Stimulated activated CD8-positive, alpha-beta memory T cell treated with anti-CD3 and anti-CD28 coated beads, Interleukin-4, amount 100 ng/mL, for 4 hours (primary cell): ENCODE measurements at regions not wholly inside any gene's neighbourhood (a gene's known extent, or its start where the extent isn't known, plus 50 kb on each side); places are given as distances from the start of the nearest gene placed in this dataset.
"Not testable (repeated sequence)": the region's sequence is repeated elsewhere in the genome, so short reads cannot be mapped to it uniquely, and the experiment has no call there.

ENCODE experiments used
- DNase-seq, 2 donors: peaks; one replicate each; pipeline ENCODE4 v3.0.0-alpha.2; 2020; ENCODE audit warnings: low read depth in 2 of 2, low spot score in 1 of 2

- DNase-seq: no peak
These were observed 1562.0 kb downstream of the REEP3 start for GRCh38 chr10:65083222-65083621.

DNA sequence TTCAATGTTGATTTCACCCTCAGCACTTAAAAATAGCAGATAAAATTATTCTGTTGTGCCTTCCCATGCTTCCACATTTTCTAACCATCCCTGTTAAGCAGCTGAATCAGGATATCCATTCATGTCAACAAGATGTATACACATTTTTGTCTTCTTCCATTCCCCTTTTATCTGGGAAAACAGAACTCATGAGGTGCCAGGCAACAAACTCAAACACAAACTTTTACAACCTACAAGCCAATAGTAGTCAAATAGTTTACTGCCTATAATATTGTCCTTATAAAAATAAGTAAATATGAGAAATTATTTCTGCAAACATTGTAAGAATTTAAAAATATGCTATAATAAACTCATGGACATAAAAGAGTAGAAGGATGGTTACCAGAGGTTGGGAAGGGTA lies 1569.8 kb downstream of the REEP3 start:
- DNase-seq: no peak

DNA sequence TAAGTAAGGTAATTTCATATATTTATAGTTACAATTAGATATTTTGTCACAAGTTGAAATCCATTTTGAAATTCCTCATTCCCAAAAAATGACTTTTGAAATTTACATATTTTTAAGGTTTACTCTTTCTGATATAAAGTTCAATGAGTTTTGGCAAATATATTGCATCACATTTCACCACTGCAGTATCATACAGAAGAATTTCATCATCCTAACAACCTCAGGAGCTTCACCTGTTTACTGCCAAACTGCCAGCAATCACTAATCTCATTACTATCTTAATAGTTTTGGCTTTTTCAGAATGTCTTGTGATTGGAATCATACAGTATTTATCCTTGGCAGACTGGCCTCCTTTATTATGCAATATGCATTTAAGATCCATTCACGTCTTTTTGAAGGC lies 1578.9 kb downstream of the REEP3 start:
- DNase-seq: no peak

- not testable (repeated sequence) for DNase-seq
These were observed 1579.7 kb downstream of the REEP3 start for GRCh38 chr10:65100881-65101280.

DNA sequence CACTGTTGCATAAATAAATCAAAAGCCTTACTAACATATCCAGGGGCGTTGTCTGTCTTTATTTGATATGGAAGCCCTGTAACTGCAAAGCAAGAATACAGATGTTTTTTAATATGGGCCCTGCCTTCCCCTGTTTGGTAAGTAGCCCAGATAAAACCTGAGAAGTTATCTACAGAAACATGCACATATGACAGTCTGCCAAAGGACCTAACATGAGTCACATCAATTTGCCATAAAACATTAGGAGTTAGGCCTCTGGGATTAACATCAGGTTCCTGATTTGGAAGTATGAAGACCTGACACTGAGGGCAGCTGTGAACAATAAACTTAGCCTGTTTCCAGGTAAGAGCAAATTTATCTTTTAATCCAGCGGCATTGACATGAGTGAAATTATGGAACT lies 1588.8 kb downstream of the REEP3 start:
- DNase-seq: no peak

DNA sequence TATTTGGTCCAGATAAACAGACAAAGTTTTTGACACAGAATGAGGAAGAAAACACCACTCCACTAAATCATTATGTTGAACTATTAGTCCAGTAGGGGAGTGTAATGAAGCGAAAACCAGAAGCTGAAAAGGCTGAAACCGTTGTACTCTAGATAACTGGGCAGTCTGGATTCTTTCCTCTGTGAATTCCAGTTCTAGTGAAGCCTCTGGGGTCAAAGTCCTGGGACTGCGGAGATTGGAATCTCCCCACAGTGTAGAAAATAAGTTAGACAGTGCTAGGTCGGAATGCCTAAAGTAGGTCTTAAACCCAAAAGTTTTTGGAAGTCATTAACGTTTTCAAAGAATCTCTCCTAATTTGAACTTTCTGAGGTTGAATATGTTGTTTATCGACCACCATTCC lies 1589.9 kb downstream of the REEP3 start:
- DNase-seq: not testable (repeated sequence)

GRCh38 chr10:65112573-65112972 lies 1591.4 kb downstream of the REEP3 start:
- no peak for DNase-seq

DNA sequence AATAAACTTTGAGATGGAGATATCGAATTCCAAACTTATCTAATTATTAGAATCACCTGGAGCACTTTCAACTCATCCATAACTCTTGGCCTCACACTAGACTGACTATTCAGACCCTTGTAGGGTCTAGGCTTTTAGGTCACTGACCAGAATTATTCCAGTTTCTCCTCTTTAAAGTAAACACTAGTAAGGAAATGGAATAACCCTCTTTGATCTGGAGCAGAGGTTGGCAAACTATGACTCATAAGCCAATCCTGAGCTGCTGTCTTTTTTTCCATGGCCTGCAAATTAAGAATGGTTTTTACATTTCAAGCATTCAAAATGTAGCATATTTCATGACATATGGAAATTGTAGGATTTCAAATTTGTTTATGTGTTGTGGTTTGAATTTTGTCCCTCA lies 1601.9 kb downstream of the REEP3 start:
- no peak for DNase-seq

DNA sequence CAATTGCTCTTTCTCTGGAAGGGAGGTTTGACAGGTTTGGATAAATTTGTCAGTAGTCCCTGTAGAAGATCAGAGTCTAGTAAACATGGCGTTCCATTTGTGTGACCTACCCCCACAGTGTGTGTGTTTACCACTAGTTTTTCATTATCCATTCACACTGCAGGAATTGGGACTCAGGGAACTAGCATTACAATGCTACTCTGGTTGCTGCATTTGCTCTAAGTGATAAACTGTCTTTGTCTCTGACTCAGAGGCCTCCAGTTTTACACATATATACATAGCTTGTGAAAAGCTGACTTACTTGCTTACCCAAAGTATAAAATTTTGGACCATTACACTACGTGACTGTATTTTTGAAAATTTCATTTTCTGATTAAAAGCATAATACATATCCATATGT lies 1604.0 kb downstream of the REEP3 start:
- no peak for DNase-seq

DNA sequence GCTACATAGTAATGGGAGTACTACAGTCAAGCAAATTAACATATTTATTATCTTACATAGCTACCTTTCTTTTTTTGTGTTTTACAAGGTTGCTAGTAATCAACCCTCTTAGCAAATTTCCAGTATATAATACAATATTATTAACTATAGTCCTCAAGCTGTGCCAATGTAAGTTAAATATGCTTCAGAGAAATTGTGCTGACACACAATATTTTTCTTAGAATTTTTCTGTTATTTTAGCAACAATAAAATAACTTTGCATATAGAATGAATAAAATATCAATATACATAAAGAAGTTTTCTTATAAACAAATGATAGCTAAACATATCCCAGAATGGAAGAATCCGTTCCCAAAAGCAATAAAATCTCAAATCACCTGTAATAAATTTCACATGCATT lies 1605.1 kb downstream of the REEP3 start:
- DNase-seq: no peak

DNA sequence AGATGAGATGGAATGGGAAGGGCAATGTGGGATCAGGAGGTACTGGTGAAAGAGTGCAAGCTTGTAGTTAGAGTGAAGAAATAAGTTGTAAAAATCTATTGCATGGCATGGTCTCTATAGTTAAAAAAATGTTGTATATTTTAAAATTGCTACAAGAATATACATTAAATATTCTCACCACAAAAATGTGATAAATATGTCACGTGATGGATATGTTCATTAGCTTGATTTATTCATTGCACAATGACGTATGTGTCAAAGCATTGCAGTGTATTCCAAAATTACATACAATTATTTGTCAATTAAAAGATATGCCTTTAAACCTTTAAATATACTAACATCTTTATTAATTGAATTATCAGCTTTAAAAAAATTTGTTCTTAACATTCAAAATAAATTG lies 1607.1 kb downstream of the REEP3 start:
- no peak for DNase-seq

DNA sequence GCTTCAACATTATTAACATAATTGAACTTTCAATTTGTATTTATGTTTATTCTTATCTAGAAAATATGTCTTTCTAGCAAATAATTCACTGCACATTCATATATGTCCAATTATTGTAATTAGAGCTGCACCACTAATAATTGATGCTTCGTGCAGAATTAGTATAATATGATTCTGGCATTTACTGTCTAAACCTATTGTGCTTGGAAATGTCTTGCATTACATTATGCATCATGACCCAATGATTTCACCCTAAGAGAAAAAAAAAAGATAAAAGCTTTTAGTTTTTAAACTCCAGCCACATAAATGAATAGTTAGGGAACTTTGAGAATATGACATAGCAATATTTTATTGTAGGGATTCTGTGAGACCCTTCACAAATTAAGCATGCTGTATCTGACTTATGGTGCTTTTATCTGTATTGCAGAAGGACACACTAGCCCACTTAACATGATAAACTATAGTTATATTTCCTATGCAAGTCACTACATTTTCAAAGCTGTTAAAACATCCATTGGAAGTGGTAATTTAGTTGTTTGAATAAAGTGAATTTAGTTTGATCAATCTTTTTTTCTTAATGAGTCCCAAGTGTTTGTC lies 1609.1 kb downstream of the REEP3 start:
- no peak for DNase-seq

DNA sequence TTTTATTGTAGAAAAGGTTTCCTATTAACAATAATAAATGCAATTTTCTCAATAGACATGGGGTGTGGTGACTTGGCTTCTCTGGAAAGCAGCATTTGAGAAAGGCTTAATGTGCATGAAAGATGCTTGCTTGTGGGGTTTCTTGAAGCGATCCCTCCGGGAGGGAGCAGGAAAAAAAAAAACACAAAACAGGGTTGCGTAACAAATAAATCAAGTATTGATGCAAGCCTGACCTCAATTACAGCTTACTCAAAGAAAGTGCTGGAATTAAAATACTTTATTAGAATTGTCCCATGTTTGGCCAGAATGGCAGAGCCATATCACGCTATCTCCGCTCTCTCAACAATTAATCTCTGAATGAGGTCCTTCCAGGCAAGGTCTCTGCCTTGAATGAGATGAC lies 1612.5 kb downstream of the REEP3 start:
- DNase-seq: no peak

GRCh38 chr10:65135508-65135907 lies 1614.3 kb downstream of the REEP3 start:
- DNase-seq: no peak

DNA sequence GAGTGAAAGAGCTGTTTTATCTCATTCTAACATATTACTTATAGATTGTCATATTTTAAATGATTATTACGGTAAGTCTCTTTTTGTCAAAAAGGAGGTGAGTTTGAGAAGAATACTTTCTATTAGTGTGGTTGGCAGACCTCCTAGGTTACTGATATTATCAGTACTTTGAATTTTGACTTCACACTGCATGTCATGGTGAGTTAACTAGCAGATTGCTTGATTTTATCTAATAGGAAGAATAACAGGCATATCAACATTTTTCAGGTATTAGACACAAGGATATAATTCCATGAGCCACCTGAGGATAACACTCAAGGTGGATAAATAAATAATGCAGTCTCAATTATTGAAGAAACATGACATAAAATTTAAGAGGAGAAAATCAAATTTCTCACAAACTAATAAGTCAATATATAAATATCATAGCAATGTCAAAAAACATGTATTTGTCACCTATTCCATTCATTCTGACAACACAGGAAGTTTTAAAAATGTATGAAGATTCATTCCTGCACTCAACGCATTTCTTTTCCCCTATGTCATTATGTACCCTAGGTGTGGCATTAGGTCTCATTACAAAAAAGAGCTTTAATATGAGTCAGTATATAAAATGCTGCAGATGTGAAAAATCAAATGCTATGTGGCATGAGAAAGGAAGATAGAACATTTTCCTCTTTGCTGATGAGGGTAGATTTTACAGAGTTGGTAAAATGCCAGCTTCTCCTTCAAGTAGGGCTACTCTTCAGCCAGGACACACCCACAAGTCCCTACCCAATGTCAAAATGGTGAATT lies 1621.6 kb downstream of the REEP3 start:
- no peak for DNase-seq

DNA sequence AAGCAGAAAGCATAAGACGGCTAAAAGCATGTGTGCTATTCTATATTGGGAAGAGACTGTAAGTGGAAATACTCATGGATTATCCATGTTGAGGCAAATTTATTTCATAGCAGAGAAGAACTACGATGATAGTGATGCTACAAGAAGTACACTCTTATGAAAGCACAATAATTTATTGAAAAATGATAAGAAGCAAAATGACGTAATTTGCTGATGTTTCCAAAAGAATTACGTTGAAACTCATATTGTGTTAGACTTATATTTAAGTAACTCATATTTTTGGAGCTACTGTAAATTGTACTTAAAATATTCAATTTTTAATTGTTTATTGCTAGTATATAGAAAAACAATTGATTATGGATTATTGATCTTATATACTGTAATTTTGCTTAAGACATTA lies 1622.5 kb downstream of the REEP3 start:
- DNase-seq: no peak

DNA sequence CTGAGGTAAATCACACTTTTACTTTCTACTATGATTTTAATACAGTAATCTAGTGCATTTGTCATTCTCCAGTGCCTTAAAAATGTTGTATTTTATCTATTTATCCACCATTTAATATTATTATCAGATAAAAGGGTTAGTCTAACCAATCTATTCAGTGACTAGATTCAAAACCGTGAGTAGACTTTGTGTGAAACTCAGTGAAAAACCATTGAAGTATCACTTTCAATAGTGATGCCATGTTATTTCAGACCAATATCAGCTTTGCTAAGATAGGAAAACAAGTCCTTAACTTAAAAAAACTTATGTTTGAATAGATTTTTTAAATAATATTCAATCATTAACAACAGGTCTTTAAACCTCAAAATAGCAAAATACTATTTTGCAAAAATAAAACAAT lies 1628.7 kb downstream of the REEP3 start:
- no peak for DNase-seq

GRCh38 chr10:65166272-65166671 lies 1645.1 kb downstream of the REEP3 start:
- no peak for DNase-seq

DNA sequence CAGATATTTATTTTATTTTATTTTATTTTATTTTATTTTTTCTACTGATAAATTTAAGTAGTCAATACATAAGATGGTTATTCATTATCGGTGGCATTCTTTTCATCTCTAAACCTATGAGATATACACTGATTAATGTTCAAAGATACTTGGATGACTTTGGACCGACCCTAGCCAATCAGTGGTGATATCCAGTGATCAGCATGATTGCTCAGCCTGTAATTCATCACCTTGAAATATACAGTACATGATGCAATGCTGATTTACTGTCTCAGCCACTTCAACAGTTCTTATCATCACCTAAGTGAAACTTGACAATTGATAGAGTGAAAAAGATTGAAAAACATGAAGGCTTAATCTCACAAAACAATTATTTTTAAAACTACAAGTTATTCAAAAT lies 1651.0 kb downstream of the REEP3 start:
- DNase-seq: no peak

DNA sequence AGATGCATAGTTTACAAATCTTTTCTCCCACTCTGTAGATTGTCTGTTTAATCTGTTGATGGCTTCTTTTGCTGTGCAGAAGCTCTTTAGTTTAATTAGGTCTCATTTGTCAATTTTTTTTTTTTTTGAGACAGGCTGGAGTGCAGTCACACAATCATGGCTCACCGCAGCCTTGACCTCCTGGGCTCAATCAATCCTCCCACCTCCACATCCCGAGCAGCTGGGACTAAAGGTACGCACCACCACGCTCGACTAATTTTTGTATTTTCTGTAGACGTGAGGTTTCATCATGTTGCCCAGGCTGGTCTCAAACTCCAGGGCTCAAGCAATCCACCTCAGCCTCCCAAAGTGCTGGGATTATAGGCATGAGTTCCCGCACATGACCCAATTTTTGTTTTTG lies 1655.8 kb downstream of the REEP3 start:
- no peak for DNase-seq

DNA sequence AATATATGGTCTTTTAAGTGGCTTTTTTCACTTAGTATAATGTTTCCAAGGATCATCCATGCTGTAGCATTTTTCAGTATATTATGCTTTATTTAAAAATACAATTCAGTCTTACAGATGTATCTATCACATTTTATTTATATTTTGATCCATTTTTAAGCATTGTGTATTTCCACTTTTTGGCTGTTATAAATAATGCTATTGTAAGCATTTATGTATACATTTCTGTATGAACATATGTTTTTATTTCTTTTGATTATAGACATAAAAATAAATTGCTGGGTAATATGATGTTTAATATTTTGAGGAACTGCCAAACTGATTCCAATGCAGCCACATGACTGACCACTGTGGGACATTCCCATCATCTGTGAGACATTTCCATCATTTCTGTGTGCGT lies 1662.0 kb downstream of the REEP3 start:
- DNase-seq: no peak

GRCh38 chr10:65186668-65187067 lies 1665.5 kb downstream of the REEP3 start:
- DNase-seq: not testable (repeated sequence)

- no peak for DNase-seq
These were observed 1672.9 kb downstream of the REEP3 start for GRCh38 chr10:65194126-65194525.
